ENCODE measurements at regions not wholly inside any gene's neighbourhood (a gene's known extent, or its start where the extent isn't known, plus 50 kb on each side); places are given as distances from the start of the nearest gene placed in this dataset.

- no peak for TF ChIP-seq CTCF (IDR thresholded peaks at IDR 0.05; ENCODE audit: insufficient read depth, low read length)
- TF ChIP-seq REST (IDR thresholded peaks at IDR 0.05; ENCODE audit: insufficient replicate concordance, low read depth) = no peak
- TF ChIP-seq GABPA (IDR thresholded peaks at IDR 0.05; ENCODE audit: low read depth) = no peak
- TF ChIP-seq POLR2AphosphoS5 (IDR thresholded peaks at IDR 0.05; ENCODE audit: low read depth) = no peak
Observed at GRCh38 chr15:96102631-96103030, 227.9 kb upstream of the NR2F2 start.
